GM23248 (cell line): ENCODE measurements at regions not wholly inside any gene's neighbourhood (a gene's known extent, or its start where the extent isn't known, plus 50 kb on each side); places are given as distances from the start of the nearest gene placed in this dataset.
A peak's percentile ranks its signal among the peaks of the same experiment; 100 is the strongest.
"Not testable (repeated sequence)": the region's sequence is repeated elsewhere in the genome, so short reads cannot be mapped to it uniquely, and the experiment has no call there.

Experiments
- DNase-seq: peaks from one replicate; pipeline ENCODE4 v3.0.0-alpha.2; 2015
- H2AFZ ChIP-seq: fragments of 200-600 bp; sonication (generic); 2 replicates; pipeline ENCODE4 v1.6.1; 2016; ENCODE audit warnings: antibody characterized with exemption
- H3F3A ChIP-seq: fragments of 200-600 bp; sonication (generic); 2 replicates; pipeline ENCODE4 v1.6.1; 2016; ENCODE audit warnings: mild to moderate bottlenecking, antibody characterized with exemption, mixed run types; ENCODE audit not compliant: insufficient read depth
- H3K27ac ChIP-seq: fragments of 200-600 bp; sonication (generic); 2 replicates; pipeline ENCODE4 v1.5.1; 2016; ENCODE audit warnings: mild to moderate bottlenecking
- H3K27me3 ChIP-seq: fragments of 200-600 bp; sonication (generic); replicated peaks from 2 replicates; pipeline ENCODE4 v1.6.1; 2016; ENCODE audit warnings: mild to moderate bottlenecking; ENCODE audit not compliant: insufficient read depth
- H3K36me3 ChIP-seq: fragments of 200-600 bp; sonication (generic); 2 replicates; pipeline ENCODE4 v1.6.1; 2016; ENCODE audit warnings: low read depth, mild to moderate bottlenecking
- H3K4me1 ChIP-seq: fragments of 200-600 bp; sonication (generic); 2 replicates; pipeline ENCODE4 v1.6.1; 2016; ENCODE audit warnings: mild to moderate bottlenecking; ENCODE audit not compliant: insufficient read depth
- H3K4me2 ChIP-seq: fragments of 200-600 bp; sonication (generic); one replicate; pipeline ENCODE4 v1.6.1; 2016; ENCODE audit warnings: mild to moderate bottlenecking; ENCODE audit not compliant: unreplicated experiment
- H3K4me3 ChIP-seq: fragments of 200-600 bp; sonication (generic); 2 replicates; pipeline ENCODE4 v1.5.1; 2016; ENCODE audit warnings: mild to moderate bottlenecking
- H3K79me2 ChIP-seq: fragments of 200-600 bp; sonication (generic); 2 replicates; pipeline ENCODE4 v1.6.1; 2016; ENCODE audit warnings: mild to moderate bottlenecking; ENCODE audit not compliant: insufficient read depth
- H3K9ac ChIP-seq: fragments of 200-600 bp; sonication (generic); 2 replicates; pipeline ENCODE4 v1.6.1; 2016; ENCODE audit warnings: mild to moderate bottlenecking
- H3K9me2 ChIP-seq: fragments of 200-600 bp; sonication (generic); 2 replicates; pipeline ENCODE4 v1.6.1; 2016; ENCODE audit warnings: mixed run types, mild to moderate bottlenecking, moderate library complexity; ENCODE audit not compliant: insufficient read depth
- H3K9me3 ChIP-seq: fragments of 200-600 bp; sonication (generic); one replicate; pipeline ENCODE4 v1.6.1; 2017; ENCODE audit warnings: low read depth
- H4K20me1 ChIP-seq: fragments of 200-600 bp; sonication (generic); 2 replicates; pipeline ENCODE4 v1.6.0; 2016; ENCODE audit not compliant: insufficient read depth
- EZH2 ChIP-seq: fragments of 200-600 bp; sonication (generic); IDR thresholded peaks from 2 replicates; pipeline ENCODE4 v1.6.1; 2018; ENCODE audit warnings: antibody characterized with exemption, mild to moderate bottlenecking; ENCODE audit not compliant: insufficient read depth, poor library complexity, severe bottlenecking
- EZH2phosphoT487 ChIP-seq: fragments of 200-600 bp; sonication (generic); IDR thresholded peaks from 2 replicates; pipeline ENCODE4 v1.6.1; 2018; ENCODE audit warnings: antibody characterized with exemption, moderate library complexity, mild to moderate bottlenecking, low read depth; ENCODE audit not compliant: insufficient read depth
- WGBS, 2 experiments: methylation state at CpG; one replicate each; pipeline ENCODE4 v1.1.6; 2015 to 2017; ENCODE audit warnings: low lambda C conversion rate in 2 of 2, low coverage in 1 of 2; ENCODE audit errors: missing lambda C conversion rate in 2 of 2; 5-methylcytosine and 5-hydroxymethylcytosine counted together
- in situ Hi-C: fragments of 300-500 bp; cut with MboI; formaldehyde crosslinking; loops from 2 replicates; pipeline ENCODE4 v1.15.0; 2020

- no peaks in the 10 kb centered on the region for H3K9me2 ChIP-seq
- H3K4me3 ChIP-seq = no peak overlapping the region
- no peaks in the 10 kb centered on the region for H3K9me3 ChIP-seq
- no peak for DNase-seq
- in situ Hi-C loops = no loop called here
- no peak overlapping the region for H3K4me2 ChIP-seq
- TF ChIP-seq EZH2phosphoT487 (no peak), EZH2 (no peak)
- no peak overlapping the region for H3K9ac ChIP-seq
- H3K27me3 ChIP-seq = no peaks in the 10 kb centered on the region
- H3K79me2 ChIP-seq = no peaks in the 10 kb centered on the region
- H3F3A ChIP-seq = no peaks in the 10 kb centered on the region
- H3K27ac ChIP-seq = no peak overlapping the region
- H3K4me1 ChIP-seq = no peaks in the 10 kb centered on the region
- H4K20me1 ChIP-seq = no peaks in the 10 kb centered on the region
- WGBS, 2 experiments = 100% methylated on average over 1 of the region's 1 CpG
- H2AFZ ChIP-seq = no peak overlapping the region
- H3K36me3 ChIP-seq = no peaks in the 10 kb centered on the region
These were observed 504.9 kb upstream of the DPH6 start for GRCh38 chr15:36050899-36051298.

- H4K20me1 ChIP-seq, H3K79me2 ChIP-seq, in situ Hi-C loops, H3K36me3 ChIP-seq, H3F3A ChIP-seq, H3K27ac ChIP-seq, H3K9me2 ChIP-seq, H3K27me3 ChIP-seq, H3K9ac ChIP-seq, H3K4me1 ChIP-seq, H3K4me3 ChIP-seq, H3K9me3 ChIP-seq, H3K4me2 ChIP-seq, H2AFZ ChIP-seq: not testable (repeated sequence)
- WGBS, 2 experiments = 11 to 14% methylated on average over 1 of the region's 1 CpG
- peak; percentile 14 for DNase-seq
These were observed 506.7 kb upstream of the DPH6 start for GRCh38 chr15:36052641-36053040.

- in situ Hi-C loops = no loop called here
- Histone ChIP-seq H3K36me3 (no peaks in the 10 kb centered on the region), H3F3A (no peaks in the 10 kb centered on the region), H2AFZ (no peak overlapping the region), H3K27me3 (no peaks in the 10 kb centered on the region), H3K4me3 (no peak overlapping the region), H3K79me2 (no peaks in the 10 kb centered on the region), H3K9me3 (no peaks in the 10 kb centered on the region), H3K9me2 (no peaks in the 10 kb centered on the region), H3K27ac (no peak overlapping the region), H3K4me2 (no peak overlapping the region), H3K4me1 (no peaks in the 10 kb centered on the region), H3K9ac (no peak overlapping the region), H4K20me1 (no peaks in the 10 kb centered on the region)
- 68 to 78% methylated on average over 1 of the region's 1 CpG for WGBS, 2 experiments
- DNase-seq = no peak
- TF ChIP-seq EZH2 (no peak), EZH2phosphoT487 (no peak)
These were observed 507.8 kb upstream of the DPH6 start for GRCh38 chr15:36053746-36054145.

- Histone ChIP-seq H3K27ac (no peak overlapping the region), H3K4me2 (no peak overlapping the region), H3K9me3 (no peaks in the 10 kb centered on the region), H3K9me2 (no peaks in the 10 kb centered on the region), H3K4me3 (no peak overlapping the region), H3K27me3 (no peaks in the 10 kb centered on the region), H3K79me2 (no peaks in the 10 kb centered on the region), H3K4me1 (no peaks in the 10 kb centered on the region), H4K20me1 (no peaks in the 10 kb centered on the region), H3K36me3 (no peaks in the 10 kb centered on the region), H3K9ac (no peak overlapping the region), H2AFZ (no peak overlapping the region), H3F3A (no peaks in the 10 kb centered on the region)
- no peak for TF ChIP-seq EZH2
- no peak for TF ChIP-seq EZH2phosphoT487
- in situ Hi-C loops = no loop called here
- 39 to 55% methylated on average over 3 of the region's 3 CpGs for WGBS, 2 experiments
- no peak for DNase-seq
These were observed 513.6 kb upstream of the DPH6 start for GRCh38 chr15:36059596-36059995.

GRCh38 chr15:36062357-36062756, 516.4 kb upstream of the DPH6 start:
- Histone ChIP-seq H3K27ac (no peak overlapping the region), H3K36me3 (no peaks in the 10 kb centered on the region), H3K79me2 (no peaks in the 10 kb centered on the region), H3K27me3 (no peaks in the 10 kb centered on the region), H3K4me1 (no peaks in the 10 kb centered on the region), H3K9me2 (no peaks in the 10 kb centered on the region), H3F3A (no peaks in the 10 kb centered on the region), H3K9me3 (no peaks in the 10 kb centered on the region), H3K4me2 (no peak overlapping the region), H2AFZ (no peak overlapping the region), H3K9ac (no peak overlapping the region), H3K4me3 (no peak overlapping the region), H4K20me1 (no peaks in the 10 kb centered on the region)
- 85 to 88% methylated on average over 4 of the region's 4 CpGs for WGBS, 2 experiments
- no peak for TF ChIP-seq EZH2
- TF ChIP-seq EZH2phosphoT487 = no peak
- DNase-seq = no peak
- in situ Hi-C loops = no loop called here
